Activated T-cell treated with anti-CD3 and anti-CD28 coated beads, Interleukin-2, amount 50 U/mL, for 4 hours (primary cell): ENCODE measurements at regions not wholly inside any gene's neighbourhood (a gene's known extent, or its start where the extent isn't known, plus 50 kb on each side); places are given as distances from the start of the nearest gene placed in this dataset.

ENCODE experiments used
- ATAC-seq, 2 donors: fragments of 200-7000 bp; cut with Tn5 transposase; one replicate each; pipeline ENCODE4 v1.10.0; 2021
- DNase-seq: peaks from one replicate; pipeline ENCODE4 v3.0.0-alpha.2; 2020
- H3K27me3 Mint-ChIP-seq: one replicate; pipeline ENCODE4 v1.8.0; 2021; ENCODE audit warnings: low read depth, mixed read lengths
- H3K36me3 Mint-ChIP-seq: one replicate; pipeline ENCODE4 v1.8.0; 2022; ENCODE audit warnings: mixed read lengths; ENCODE audit not compliant: insufficient read depth
- H3K4me1 Mint-ChIP-seq: one replicate; pipeline ENCODE4 v1.8.0; 2021; ENCODE audit warnings: low read depth, mixed read lengths
- H3K4me3 Mint-ChIP-seq: one replicate; pipeline ENCODE4 v1.8.0; 2021; ENCODE audit warnings: mild to moderate bottlenecking, moderate library complexity, mixed read lengths
- H3K9me3 Mint-ChIP-seq: one replicate; pipeline ENCODE4 v1.8.0; 2021; ENCODE audit warnings: mixed read lengths

DNA sequence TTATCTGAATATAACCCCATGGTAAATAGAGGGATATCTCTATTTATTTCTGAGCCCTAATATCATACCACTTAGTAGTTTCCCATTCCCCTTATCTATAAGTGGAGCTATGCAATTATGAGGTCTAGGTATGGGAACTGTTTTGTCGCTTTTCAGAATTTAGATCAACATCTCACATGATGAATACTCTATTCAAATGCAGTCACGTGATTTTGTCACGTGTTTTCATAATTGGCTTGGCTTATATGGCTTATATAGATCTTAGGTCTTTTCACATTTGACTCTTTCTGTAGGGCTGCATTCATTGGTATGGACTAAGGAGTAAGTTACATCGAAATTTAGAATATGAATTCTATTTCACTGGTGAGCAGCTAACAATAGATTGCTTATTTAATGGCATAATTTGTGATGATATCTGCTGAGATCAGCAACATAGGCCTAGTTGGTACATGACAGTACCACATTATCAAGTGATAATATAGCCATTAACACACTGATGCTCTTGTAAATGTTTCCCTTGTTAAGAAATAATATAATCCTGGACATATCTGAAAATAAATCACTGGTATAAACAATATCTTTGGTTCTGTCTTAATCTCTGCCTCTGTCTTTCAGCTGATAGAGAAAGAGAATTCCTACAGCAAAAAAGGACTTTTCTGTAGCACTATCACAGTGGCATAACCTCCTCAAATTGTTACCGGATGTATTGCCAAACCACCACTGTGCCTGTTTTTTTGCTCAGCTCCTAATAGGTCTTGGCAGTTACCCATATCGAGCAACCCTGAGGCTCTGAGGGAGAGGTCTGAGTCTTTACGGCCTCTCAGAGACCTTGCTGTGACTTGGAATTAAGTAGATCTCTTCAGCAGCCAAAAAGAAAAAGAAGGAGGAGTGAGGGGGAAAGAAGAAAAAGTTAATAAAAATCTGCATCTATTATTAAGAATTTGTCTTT is 357.1 kb downstream of the ZPLD1 start:
- H3K36me3 Mint-ChIP-seq = no peaks in the 10 kb centered on the region
- H3K9me3 Mint-ChIP-seq = no peaks in the 10 kb centered on the region
- H3K4me1 Mint-ChIP-seq = no peaks in the 10 kb centered on the region
- DNase-seq (no peak), ATAC-seq (no peak)
- H3K27me3 Mint-ChIP-seq = no peaks in the 10 kb centered on the region
- H3K4me3 Mint-ChIP-seq = no peak overlapping the region

DNA sequence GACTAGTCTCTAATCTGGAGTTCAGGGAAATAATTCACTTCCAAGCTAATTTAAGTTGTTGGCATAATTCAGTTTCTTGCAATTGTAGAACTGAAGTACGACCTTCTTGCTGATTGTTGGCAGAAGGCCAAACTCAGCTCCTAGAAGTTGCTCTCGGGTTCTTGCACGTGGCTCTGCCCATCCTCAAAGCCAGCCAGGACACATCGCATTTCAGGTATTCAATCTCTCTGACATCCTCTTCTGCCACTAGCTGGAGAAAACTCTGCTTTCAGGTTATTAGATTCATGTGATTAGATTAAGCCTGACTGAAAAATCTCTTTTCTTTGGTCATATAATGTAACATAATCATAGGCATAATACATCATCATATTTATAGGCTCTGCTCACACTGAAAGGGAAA is 362.0 kb downstream of the ZPLD1 start:
- Mint-ChIP-seq H3K27me3 (no peaks in the 10 kb centered on the region), H3K4me3 (no peak overlapping the region), H3K9me3 (no peaks in the 10 kb centered on the region), H3K36me3 (no peaks in the 10 kb centered on the region), H3K4me1 (no peaks in the 10 kb centered on the region)
- no peak for DNase-seq
- ATAC-seq = no peak

DNA sequence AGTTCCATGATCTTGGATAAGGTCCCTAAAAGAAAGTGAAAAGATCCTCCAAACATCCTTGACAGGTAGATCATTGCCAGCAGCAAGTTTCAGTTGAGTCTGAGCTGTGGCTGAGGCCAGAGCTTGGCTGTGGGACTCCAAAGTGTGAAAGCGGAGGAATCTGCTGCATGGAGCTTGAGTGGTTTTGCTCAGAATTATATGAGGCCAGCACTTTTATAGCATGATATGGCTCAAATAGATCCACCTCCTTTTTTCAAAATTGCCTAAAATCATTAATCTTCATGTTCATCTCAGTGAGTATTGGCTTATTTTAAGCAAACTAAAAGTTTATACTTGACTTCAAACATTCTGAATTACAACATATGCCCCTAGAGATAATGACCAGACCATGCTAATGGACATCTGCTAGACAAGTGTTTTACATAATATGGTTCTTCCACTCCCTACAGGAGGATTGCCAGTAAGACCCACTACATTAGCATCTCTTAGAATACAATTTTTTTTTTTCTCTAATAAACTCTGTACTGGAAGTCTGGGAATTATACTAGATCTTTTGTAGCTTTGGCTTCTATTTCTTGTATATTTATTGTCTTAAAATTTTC is 368.1 kb downstream of the ZPLD1 start:
- no peak overlapping the region for H3K4me3 Mint-ChIP-seq

DNA sequence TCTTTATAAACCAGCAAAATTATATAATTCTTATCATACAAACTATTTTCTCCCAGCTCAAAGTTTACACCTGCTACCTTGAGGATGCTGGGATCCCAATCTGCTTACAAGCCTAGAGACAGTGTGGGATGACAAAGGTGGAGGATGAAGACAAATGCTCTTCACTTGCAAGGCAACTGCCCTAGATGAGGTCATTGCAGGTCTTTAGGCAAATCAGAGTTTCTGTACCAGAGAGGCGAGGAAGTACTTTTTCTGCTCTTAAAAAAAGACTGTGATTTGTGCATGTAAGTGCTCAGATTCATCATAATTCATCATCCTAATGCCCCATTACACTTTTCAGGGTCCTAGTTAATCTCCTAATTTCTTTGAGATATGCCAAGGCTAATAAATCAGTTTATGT is 376.1 kb downstream of the ZPLD1 start:
- no peaks in the 10 kb centered on the region for H3K9me3 Mint-ChIP-seq
- ATAC-seq = no peak
- no peak overlapping the region for H3K4me3 Mint-ChIP-seq
- DNase-seq = no peak
- no peaks in the 10 kb centered on the region for H3K4me1 Mint-ChIP-seq
- no peaks in the 10 kb centered on the region for H3K27me3 Mint-ChIP-seq
- no peaks in the 10 kb centered on the region for H3K36me3 Mint-ChIP-seq

More for the DNA sequence above, 368.1 kb downstream of the ZPLD1 start:
- DNase-seq (no peak), ATAC-seq (no peak)
- H3K9me3 Mint-ChIP-seq = no peaks in the 10 kb centered on the region
- no peaks in the 10 kb centered on the region for H3K4me1 Mint-ChIP-seq
- no peaks in the 10 kb centered on the region for H3K27me3 Mint-ChIP-seq
- H3K36me3 Mint-ChIP-seq = no peaks in the 10 kb centered on the region

DNA sequence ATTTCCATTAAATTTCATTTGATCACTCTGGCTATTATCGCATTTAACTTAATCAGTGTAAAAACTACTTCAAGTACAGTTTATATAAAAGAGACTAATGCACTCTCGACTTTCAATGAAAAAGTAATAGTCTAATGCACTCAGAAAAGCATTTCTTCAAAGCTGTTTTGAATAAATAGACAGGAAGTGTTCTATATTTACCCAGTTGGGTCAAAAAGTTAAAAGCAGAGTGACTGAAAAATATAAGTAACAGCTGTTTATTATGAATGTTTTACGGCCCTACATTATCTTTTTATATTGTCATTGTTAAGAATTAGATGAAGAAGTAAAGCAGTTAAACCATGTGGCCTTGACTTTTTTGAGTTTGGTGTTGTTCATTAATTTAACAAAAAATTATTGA is 391.8 kb downstream of the ZPLD1 start:
- Mint-ChIP-seq H3K4me1 (no peaks in the 10 kb centered on the region), H3K9me3 (no peaks in the 10 kb centered on the region), H3K27me3 (no peaks in the 10 kb centered on the region), H3K4me3 (no peak overlapping the region), H3K36me3 (no peaks in the 10 kb centered on the region)
- ATAC-seq (no peak), DNase-seq (no peak)

DNA sequence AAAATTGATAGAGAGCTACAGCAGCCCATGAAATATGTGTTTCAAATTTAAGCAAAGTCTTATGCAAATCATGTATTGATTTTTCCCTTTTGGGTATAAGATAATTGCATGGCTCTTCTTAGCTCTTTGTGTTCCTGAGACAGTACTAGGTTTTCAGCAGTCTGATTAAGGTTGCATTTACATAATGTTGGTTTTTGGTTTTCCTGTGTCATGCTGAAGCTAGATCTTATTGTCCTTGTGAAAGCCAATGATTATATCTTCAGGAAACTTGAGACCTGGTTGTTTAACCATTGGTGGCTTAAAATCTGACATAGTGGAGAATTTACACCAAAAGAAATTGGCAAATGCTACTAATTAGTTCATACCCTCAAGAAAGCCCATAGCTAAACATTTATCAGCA is 392.6 kb downstream of the ZPLD1 start:
- ATAC-seq (no peak), DNase-seq (no peak)
- H3K27me3 Mint-ChIP-seq = no peaks in the 10 kb centered on the region
- no peak overlapping the region for H3K4me3 Mint-ChIP-seq
- H3K4me1 Mint-ChIP-seq = no peaks in the 10 kb centered on the region
- H3K36me3 Mint-ChIP-seq = no peaks in the 10 kb centered on the region
- H3K9me3 Mint-ChIP-seq = no peaks in the 10 kb centered on the region

DNA sequence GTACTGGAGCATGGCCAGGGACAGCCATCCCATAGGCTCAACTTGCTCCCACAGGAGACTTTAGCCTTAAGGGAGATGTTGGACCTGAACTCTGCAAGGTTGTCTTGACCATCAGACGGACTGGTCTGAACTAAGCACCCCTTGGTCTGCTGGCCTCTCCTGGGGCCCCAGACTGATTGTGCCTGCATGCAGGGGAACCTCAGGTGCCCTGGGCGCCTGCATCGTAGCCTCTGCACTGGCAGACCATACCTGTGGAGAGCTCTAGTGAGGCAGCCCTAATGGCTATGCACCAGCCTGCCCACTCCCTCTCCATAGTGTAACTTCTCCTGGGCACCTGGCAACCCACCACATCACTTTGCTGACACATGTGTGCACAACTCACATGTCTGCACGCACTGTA is 395.6 kb downstream of the ZPLD1 start:
- no peaks in the 10 kb centered on the region for H3K4me1 Mint-ChIP-seq
- no peak overlapping the region for H3K4me3 Mint-ChIP-seq
- H3K27me3 Mint-ChIP-seq = no peaks in the 10 kb centered on the region
- no peaks in the 10 kb centered on the region for H3K36me3 Mint-ChIP-seq
- no peak for DNase-seq
- no peak for ATAC-seq
- no peaks in the 10 kb centered on the region for H3K9me3 Mint-ChIP-seq

DNA sequence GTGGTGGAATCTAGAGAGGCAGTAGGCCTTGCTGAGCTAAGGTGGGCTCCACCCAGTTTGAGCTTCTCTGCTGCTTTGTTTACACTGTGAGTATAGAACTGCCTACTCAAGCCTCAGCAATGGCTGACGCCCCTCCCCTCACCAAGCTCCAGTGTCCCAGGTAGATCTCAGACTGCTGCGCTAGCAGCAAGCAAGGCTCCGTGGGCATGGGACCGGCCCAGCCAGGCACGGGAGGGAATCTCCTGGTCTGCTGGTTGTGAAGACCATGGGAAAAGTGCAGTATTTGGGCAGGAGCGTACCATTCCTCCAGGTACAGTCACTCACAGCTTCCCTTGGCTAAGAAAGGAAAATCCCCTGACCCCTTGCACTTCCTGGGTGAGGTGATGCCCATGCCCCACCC is 407.1 kb downstream of the ZPLD1 start:
- H3K36me3 Mint-ChIP-seq = no peaks in the 10 kb centered on the region
- no peaks in the 10 kb centered on the region for H3K9me3 Mint-ChIP-seq
- H3K4me3 Mint-ChIP-seq = no peak overlapping the region
- ATAC-seq = no peak
- H3K27me3 Mint-ChIP-seq = no peaks in the 10 kb centered on the region
- DNase-seq = no peak
- H3K4me1 Mint-ChIP-seq = no peaks in the 10 kb centered on the region

DNA sequence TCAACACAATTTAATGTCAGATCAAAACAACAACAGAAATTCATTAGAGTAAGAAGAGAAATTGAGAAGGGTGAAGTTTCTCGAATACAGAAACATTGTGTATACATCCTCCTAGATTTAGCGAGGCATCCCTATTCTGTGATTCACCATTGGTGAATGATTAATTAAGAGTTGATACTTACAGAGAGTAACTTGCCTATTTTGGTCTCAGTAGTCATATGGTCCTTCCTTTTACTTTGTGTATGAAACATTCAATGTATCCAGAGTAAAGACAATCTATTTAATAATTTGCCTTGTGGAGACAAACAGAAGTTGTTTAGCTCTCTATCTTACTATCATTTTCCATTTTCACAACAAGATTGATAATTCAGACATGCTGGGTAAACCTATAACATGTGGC is 432.0 kb downstream of the ZPLD1 start:
- DNase-seq (no peak), ATAC-seq (no peak)
- Mint-ChIP-seq H3K36me3 (no peaks in the 10 kb centered on the region), H3K4me1 (no peaks in the 10 kb centered on the region), H3K27me3 (no peaks in the 10 kb centered on the region), H3K4me3 (no peak overlapping the region), H3K9me3 (peaks cover 6% of the 10 kb centered on the region)

DNA sequence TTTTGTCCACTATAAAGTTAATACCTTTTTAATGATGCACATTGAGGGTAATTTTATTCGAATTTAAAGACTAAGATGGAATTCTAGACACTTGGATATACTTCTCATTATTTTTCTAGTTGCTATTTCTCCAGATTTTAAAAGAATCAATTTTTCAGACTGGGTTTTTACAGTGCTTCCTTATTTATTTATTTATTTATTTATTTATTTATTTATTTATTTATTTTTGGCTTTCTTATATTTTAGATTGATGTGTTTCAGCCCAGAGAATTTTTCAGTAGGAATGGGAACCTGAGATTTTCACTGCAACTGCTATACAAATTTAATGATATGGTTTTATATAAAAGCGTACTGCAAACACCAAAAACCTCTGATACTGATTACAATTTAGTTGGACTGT is 448.7 kb downstream of the ZPLD1 start:
- no peaks in the 10 kb centered on the region for H3K27me3 Mint-ChIP-seq
- no peaks in the 10 kb centered on the region for H3K4me1 Mint-ChIP-seq
- no peak overlapping the region for H3K4me3 Mint-ChIP-seq
- no peak for DNase-seq
- H3K36me3 Mint-ChIP-seq = no peaks in the 10 kb centered on the region
- H3K9me3 Mint-ChIP-seq = no peaks in the 10 kb centered on the region
- no peak for ATAC-seq

DNA sequence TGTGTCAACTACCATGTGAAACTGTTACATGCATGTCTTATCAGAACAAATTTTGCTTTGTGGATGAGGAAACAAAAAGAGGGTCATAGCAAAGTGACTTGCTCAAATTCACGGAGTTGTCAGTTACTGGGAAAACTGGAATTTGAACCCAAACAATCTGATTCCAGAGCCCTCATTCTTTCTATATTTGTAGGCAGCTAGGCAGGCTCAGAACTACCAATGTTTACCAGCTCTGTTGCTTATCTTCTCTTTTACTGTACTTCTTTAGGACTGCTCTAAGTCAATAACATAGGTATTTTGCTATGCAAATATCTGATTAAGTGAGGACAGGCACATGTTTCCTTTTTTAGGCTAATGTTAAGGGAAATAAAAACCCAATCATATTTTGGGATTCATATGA is 450.5 kb downstream of the ZPLD1 start:
- DNase-seq (no peak), ATAC-seq (no peak)
- no peaks in the 10 kb centered on the region for H3K9me3 Mint-ChIP-seq
- no peaks in the 10 kb centered on the region for H3K36me3 Mint-ChIP-seq
- no peaks in the 10 kb centered on the region for H3K4me1 Mint-ChIP-seq
- H3K27me3 Mint-ChIP-seq = no peaks in the 10 kb centered on the region
- no peak overlapping the region for H3K4me3 Mint-ChIP-seq

DNA sequence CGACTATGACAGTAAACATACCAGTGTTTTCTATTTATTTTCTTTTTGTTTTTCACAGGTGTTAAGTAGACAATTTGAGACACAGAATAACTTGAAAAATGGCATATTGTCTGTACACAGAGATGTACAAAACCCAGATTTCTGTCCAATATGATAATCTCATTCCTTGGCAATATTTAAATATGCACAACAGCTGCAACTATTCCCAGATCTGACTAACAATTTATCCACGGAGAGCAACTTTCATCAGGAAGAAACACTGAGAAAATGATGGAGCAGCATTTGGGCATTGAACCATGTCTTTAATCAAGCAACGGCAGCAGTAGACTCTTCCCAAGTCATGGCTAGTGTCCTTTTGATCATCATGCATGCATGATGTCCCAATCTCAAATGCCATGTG is 452.6 kb downstream of the ZPLD1 start:
- DNase-seq = no peak
- Mint-ChIP-seq H3K9me3 (no peaks in the 10 kb centered on the region), H3K4me1 (no peaks in the 10 kb centered on the region), H3K4me3 (no peak overlapping the region), H3K27me3 (no peaks in the 10 kb centered on the region), H3K36me3 (no peaks in the 10 kb centered on the region)
- no peak for ATAC-seq

DNA sequence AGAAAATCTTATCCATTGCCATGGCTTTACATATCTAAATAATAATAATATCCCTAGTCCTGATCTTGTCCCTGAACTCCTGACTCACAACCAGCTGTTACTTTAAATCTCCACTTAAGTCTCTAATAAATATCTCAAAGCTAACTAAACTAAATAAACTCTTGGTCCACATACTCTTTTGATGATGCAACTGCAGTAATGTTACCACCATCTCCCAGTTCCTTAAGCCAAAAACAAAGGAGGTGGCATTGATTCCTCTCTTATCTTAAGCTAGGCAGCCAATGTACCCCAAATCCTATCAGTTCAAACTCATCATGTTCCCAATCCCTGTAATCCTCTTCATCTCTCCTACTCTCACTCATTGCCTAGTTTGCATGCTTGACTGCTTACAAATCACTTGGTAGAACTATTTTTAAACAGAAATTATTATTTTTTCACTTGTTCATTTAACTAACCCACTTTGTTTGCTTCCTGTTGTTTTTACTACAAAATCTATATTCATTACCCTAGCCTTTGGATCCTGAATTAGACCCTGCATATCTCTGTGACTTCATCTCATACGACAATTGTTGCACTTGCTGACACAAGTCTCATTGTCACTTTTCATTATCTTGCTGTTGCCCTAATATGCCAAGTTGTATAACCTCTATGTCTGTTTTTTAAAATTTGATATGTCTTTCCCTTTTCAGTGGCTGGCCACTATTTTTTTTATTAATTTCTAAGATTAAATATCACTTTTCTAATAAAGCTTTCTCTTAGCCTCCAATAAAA is 462.2 kb downstream of the ZPLD1 start:
- no peaks in the 10 kb centered on the region for H3K36me3 Mint-ChIP-seq
- no peak for ATAC-seq

DNA sequence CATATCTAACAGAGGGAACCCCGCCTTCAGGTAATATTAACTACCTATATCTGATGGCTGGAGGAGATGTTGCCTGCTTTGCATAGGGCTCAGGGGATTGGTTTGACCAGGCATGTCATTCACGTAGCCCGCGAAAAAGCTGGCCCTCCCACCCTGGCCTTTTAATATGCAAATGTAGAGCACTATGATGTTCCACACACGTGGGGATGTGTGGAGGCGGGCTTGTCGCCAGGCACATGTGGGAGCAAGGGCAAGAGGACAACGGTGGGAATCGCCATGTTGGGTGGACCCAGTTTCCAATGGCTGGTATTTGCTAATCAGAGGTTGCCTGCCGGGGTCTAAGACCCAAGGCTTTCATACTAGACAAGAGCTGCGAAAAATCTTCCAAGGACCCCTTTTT is 469.8 kb downstream of the ZPLD1 start:
- Mint-ChIP-seq H3K27me3 (no peaks in the 10 kb centered on the region), H3K4me3 (no peak overlapping the region), H3K9me3 (peaks cover 2% of the 10 kb centered on the region), H3K36me3 (no peaks in the 10 kb centered on the region), H3K4me1 (no peaks in the 10 kb centered on the region)
- DNase-seq = no peak
- no peak for ATAC-seq

More for the DNA sequence above, 462.2 kb downstream of the ZPLD1 start:
- H3K4me3 Mint-ChIP-seq = no peak overlapping the region
- no peak for DNase-seq
- H3K27me3 Mint-ChIP-seq = no peaks in the 10 kb centered on the region
- no peaks in the 10 kb centered on the region for H3K4me1 Mint-ChIP-seq
- no peaks in the 10 kb centered on the region for H3K9me3 Mint-ChIP-seq

DNA sequence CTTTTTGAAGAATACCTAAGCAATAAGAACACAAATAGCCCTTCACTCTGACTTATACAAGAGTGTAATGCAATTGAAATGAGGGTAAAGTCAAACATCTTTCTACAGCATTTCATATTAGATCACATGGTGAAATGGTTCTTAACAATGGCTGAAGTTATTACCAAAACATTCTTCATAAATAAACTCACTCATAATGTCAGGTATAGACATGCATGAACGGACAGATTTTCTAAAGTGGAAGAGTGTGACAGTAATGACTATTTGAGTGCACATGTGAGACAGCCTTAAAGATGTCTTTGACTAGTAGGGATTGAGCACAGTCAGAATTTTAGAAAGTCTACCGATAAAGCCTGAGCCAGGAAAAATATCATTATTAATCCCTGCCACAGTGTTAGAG is 471.0 kb downstream of the ZPLD1 start:
- no peaks in the 10 kb centered on the region for H3K27me3 Mint-ChIP-seq
- H3K36me3 Mint-ChIP-seq = no peaks in the 10 kb centered on the region
- H3K4me1 Mint-ChIP-seq = no peaks in the 10 kb centered on the region

More for the DNA sequence above, 471.0 kb downstream of the ZPLD1 start:
- DNase-seq = no peak
- Mint-ChIP-seq H3K4me3 (no peak overlapping the region), H3K9me3 (peaks cover 2% of the 10 kb centered on the region)
- ATAC-seq = no peak
